GM12878 (cell line): ENCODE measurements at regions not wholly inside any gene's neighbourhood (a gene's known extent, or its start where the extent isn't known, plus 50 kb on each side); places are given as distances from the start of the nearest gene placed in this dataset.

Experiments
- ATAC-seq: fragments of 200-7000 bp; cut with Tn5 transposase; 3 replicates; pipeline ENCODE4 v1.9.1; 2020; ENCODE audit warnings: mild to moderate bottlenecking, moderate library complexity
- BruUV-seq: library from RNA; stranded (reverse); fragments of 400-500 nt; replicated peaks from 2 replicates; lab custom pipeline; 2021; lab: Mats Ljungman, UMichigan
- CTCF ChIA-PET: fragments of 300-600 bp; sonication (Branson Sonifier 250); formaldehyde crosslinking; extraction: SDS; loops from one replicate; lab custom pipeline; 2021; ENCODE audit warnings: inconsistent platforms; lab: Yijun Ruan, JAX
- POLR2A ChIA-PET: fragments of 350-600 bp; formaldehyde crosslinking; extraction: SDS; loops from one replicate; lab custom pipeline; 2021; ENCODE audit warnings: inconsistent platforms; lab: Charles Lee
- RAD21 ChIA-PET: fragments of 300-600 bp; sonication (Branson Sonifier 250); formaldehyde crosslinking; loops from one replicate; lab custom pipeline; 2023; ENCODE audit warnings: antibody characterized with exemption; ENCODE audit not compliant: unreplicated experiment; lab: Charles Lee
- SMC1A ChIA-PET: fragments of 300-600 bp; sonication (Branson Sonifier 250); formaldehyde crosslinking; loops from one replicate; lab custom pipeline; 2023; ENCODE audit not compliant: unreplicated experiment, uncharacterized antibody; lab: Charles Lee
- DNase-seq: peaks from one replicate; pipeline ENCODE4 v3.0.0-alpha.2; 2011; ENCODE audit warnings: low read depth, low spot score
- FAIRE-seq: peaks from 3 replicates; lab custom pipeline; 2011; peaks lifted over from hg19 to GRCh38; lab: Jason Lieb, UNC
- H2AFZ ChIP-seq: 2 replicates; pipeline ENCODE4 v1.6.0; 2011; ENCODE audit warnings: low read depth, low read length, control low read depth; ENCODE audit not compliant: control insufficient read depth
- H3K27ac ChIP-seq: 2 replicates; pipeline ENCODE4 v1.5.1; 2011; ENCODE audit warnings: control low read depth; ENCODE audit not compliant: control insufficient read depth, insufficient read depth
- H3K27me3 ChIP-seq, 2 experiments: replicated peaks in 1 of 2; 2 replicates each; pipeline versions ENCODE4 v1.6.0 to v1.6.1; 2011; ENCODE audit warnings: low read length in 1 of 2; ENCODE audit not compliant: control insufficient read depth in 2 of 2, insufficient read depth in 2 of 2
- H3K36me3 ChIP-seq, 2 experiments: 2 replicates each; pipeline ENCODE4 v1.5.1; 2011; ENCODE audit warnings: low read length in 1 of 2; ENCODE audit not compliant: control insufficient read depth in 2 of 2, insufficient read depth in 2 of 2
- H3K4me1 ChIP-seq: 2 replicates; pipeline ENCODE4 v1.6.1; 2011; ENCODE audit warnings: mild to moderate bottlenecking, low read length, moderate library complexity, mixed read lengths; ENCODE audit not compliant: control insufficient read depth, insufficient read depth
- H3K4me2 ChIP-seq: 2 replicates; pipeline ENCODE4 v1.6.0; 2011; ENCODE audit warnings: control low read depth; ENCODE audit not compliant: control insufficient read depth, insufficient read depth
- H3K4me3 ChIP-seq: fragments of 200-600 bp; sonication (generic); 2 replicates; pipeline ENCODE4 v1.5.1; 2016
- H3K79me2 ChIP-seq: 2 replicates; pipeline ENCODE4 v1.6.0; 2011; ENCODE audit warnings: low read length; ENCODE audit not compliant: control insufficient read depth, insufficient read depth
- H3K9ac ChIP-seq: 2 replicates; pipeline ENCODE4 v1.8.0; 2011; ENCODE audit warnings: low read length, control low read depth, mixed read lengths; ENCODE audit not compliant: control insufficient read depth, insufficient read depth
- H3K9me3 ChIP-seq: replicated peaks from 3 replicates; pipeline ENCODE4 v1.5.1; 2011; ENCODE audit warnings: mild to moderate bottlenecking, low read length; ENCODE audit not compliant: control insufficient read depth, insufficient read depth
- H4K20me1 ChIP-seq: 2 replicates; pipeline ENCODE4 v1.6.0; 2011; ENCODE audit not compliant: control insufficient read depth, insufficient read depth
- ASH2L ChIP-seq: fragments of 300-600, 200-600 bp; sonication (generic); IDR thresholded peaks from 2 replicates; pipeline ENCODE4 v1.6.1; 2017; ENCODE audit warnings: low read depth, mild to moderate bottlenecking, borderline replicate concordance
- CBFB ChIP-seq: IDR thresholded peaks from 2 replicates; pipeline ENCODE4 v1.6.1; 2016; ENCODE audit warnings: antibody characterized with exemption, low read depth
- CBX5 ChIP-seq: sonication (generic); IDR thresholded peaks from 2 replicates; pipeline ENCODE4 v1.6.1; 2016; ENCODE audit warnings: low read depth, moderate library complexity, mild to moderate bottlenecking, inconsistent platforms
- CREB1 ChIP-seq: IDR thresholded peaks from 2 replicates; pipeline ENCODE4 v1.6.1; 2012; ENCODE audit warnings: low read depth, mild to moderate bottlenecking, inconsistent platforms
- EZH2 ChIP-seq: IDR thresholded peaks from 2 replicates; pipeline ENCODE4 v1.6.1; 2012; ENCODE audit warnings: low read depth, mild to moderate bottlenecking, control low read depth, inconsistent platforms, low read length, borderline replicate concordance; ENCODE audit not compliant: control insufficient read depth
- IKZF2 ChIP-seq, 2 experiments: fragments of 450-650 bp; IDR thresholded peaks; 2 replicates each; pipeline ENCODE4 v1.6.1; 2017; ENCODE audit warnings: mild to moderate bottlenecking in 2 of 2, moderate library complexity in 2 of 2
- KAT2A ChIP-seq: conservative IDR thresholded peaks from 2 replicates; pipeline ENCODE4 v1.6.1; 2011; ENCODE audit warnings: low read depth, low read length; ENCODE audit not compliant: control insufficient read depth
- KDM1A ChIP-seq: fragments of 200-600 bp; sonication (generic); IDR thresholded peaks from 2 replicates; pipeline ENCODE4 v1.6.1; 2016; ENCODE audit warnings: borderline replicate concordance
- PAX8 ChIP-seq: fragments of 450-650 bp; IDR thresholded peaks from 2 replicates; pipeline ENCODE4 v1.6.1; 2017; ENCODE audit warnings: mild to moderate bottlenecking, moderate library complexity
- POLR2AphosphoS5 ChIP-seq: IDR thresholded peaks from 2 replicates; pipeline ENCODE4 v1.6.1; 2011; ENCODE audit warnings: mild to moderate bottlenecking, low read length, inconsistent platforms
- SMC3 ChIP-seq: IDR thresholded peaks from 2 replicates; pipeline ENCODE4 v1.6.1; 2011; ENCODE audit warnings: low read length, improper control_type of control experiment, borderline replicate concordance
- SRF ChIP-seq, 2 experiments: IDR thresholded peaks; 2 replicates each; pipeline ENCODE4 v1.6.1; 2011; ENCODE audit warnings: low read depth in 2 of 2, low read length in 2 of 2, mild to moderate bottlenecking in 1 of 2, moderate library complexity in 1 of 2
- TCF3 ChIP-seq: IDR thresholded peaks from 2 replicates; pipeline ENCODE4 v1.6.1; 2012; ENCODE audit warnings: low read depth, mild to moderate bottlenecking, low read length, borderline replicate concordance; ENCODE audit not compliant: insufficient read depth
- ZBTB4 ChIP-seq: fragments of 450-650 bp; formaldehyde crosslinking; IDR thresholded peaks from 2 replicates; pipeline ENCODE4 v1.4.0; 2022; ENCODE audit warnings: mild to moderate bottlenecking, moderate library complexity
- ZNF207 ChIP-seq: fragments of 450-650 bp; IDR thresholded peaks from 2 replicates; pipeline ENCODE4 v1.6.1; 2014; ENCODE audit warnings: antibody characterized with exemption, mild to moderate bottlenecking, borderline replicate concordance
- WGBS: methylation state at CpG from one replicate; pipeline ENCODE4 v1.1.6; 2016; ENCODE audit warnings: low lambda C conversion rate; ENCODE audit not compliant: insufficient replicate concordance, insufficient coverage; ENCODE audit errors: missing lambda C conversion rate; 5-methylcytosine and 5-hydroxymethylcytosine counted together
- in situ Hi-C: fragments of 300-500 bp; cut with MboI; formaldehyde crosslinking; loops from 9 replicates; pipeline ENCODE4 v1.14.3; 2018; ENCODE audit warnings: mixed read lengths
- intact Hi-C: fragments of 100-400 bp; cut with micrococcal nuclease; formaldehyde crosslinking; loops from one replicate; pipeline ENCODE4 v1.14.2; 2022; ENCODE audit not compliant: unreplicated experiment
- TF ChIP-seq, protein P1 (sequence below): IDR thresholded peaks from 2 replicates; pipeline ENCODE4 v1.6.1; 2012; ENCODE audit warnings: low read depth, low read length, improper control_type of control experiment
- TF ChIP-seq, protein P2 (sequence below): fragments of 450-650 bp; IDR thresholded peaks from 2 replicates; pipeline ENCODE4 v1.6.1; 2017; ENCODE audit warnings: mild to moderate bottlenecking
- TF ChIP-seq, protein P3 (sequence below): IDR thresholded peaks from 2 replicates; pipeline ENCODE4 v1.6.1; 2011; ENCODE audit warnings: mild to moderate bottlenecking, low read depth, low read length, moderate library complexity; ENCODE audit not compliant: insufficient replicate concordance

DNA sequence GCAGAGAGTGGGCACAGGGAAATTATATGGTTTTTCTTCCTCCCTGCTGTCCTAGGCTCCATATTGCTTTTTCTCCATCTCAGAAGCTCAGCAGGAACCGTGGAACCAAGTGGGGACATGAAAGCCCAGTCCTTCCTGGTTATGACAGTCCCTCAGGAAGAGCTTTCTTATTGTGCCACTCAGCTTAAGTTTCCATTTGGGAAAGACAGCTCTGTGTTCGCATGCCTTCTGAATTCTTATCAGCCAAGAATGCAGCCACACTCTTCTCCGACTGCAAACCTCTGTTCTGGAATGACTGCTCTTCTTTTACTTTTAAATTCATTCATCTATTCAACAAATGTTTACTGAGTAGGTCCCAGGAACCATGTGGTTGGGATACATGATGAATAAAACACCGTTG is 58.0 kb upstream of the PPARGC1A start (continued):
- TF ChIP-seq POLR2AphosphoS5: no peak
- no peak for TF ChIP-seq CBX5
- no peak for TF ChIP-seq SMC3
- TF ChIP-seq PAX8: no peak
- TF ChIP-seq IKZF2 (IDR thresholded peaks at IDR 0.05): no peak
- TF ChIP-seq, all 136 proteins: peak for 0

DNA sequence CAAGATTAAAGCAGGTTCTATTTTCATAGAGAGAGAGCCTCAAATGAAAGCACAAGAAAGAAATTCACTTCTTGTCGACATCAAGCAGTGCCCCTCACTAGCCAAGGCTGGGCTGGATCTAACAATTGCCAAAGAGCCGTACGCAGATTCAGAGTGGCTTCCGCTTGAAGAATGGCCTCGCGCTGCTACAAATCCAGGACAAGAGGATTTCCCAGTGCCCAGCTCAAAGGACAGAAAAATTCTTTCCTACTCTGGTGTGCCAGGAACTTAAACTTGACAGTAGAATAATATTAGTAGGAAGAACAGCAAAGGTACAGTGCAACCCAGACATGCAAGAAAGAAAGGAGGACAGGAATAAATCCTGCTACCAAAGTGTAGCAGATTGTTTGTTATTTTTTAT is 56.5 kb upstream of the PPARGC1A start:
- SMC1A ChIA-PET: no interaction called here
- in situ Hi-C loops: no loop called here
- H2AFZ ChIP-seq: no peak overlapping the region
- POLR2A ChIA-PET: no interaction called here
- H4K20me1 ChIP-seq: no peaks in the 10 kb centered on the region
- no peaks in the 10 kb centered on the region for H3K36me3 ChIP-seq
- no TSS peak for BruUV-seq
- no peaks in the 10 kb centered on the region for H3K4me1 ChIP-seq
- RAD21 ChIA-PET: no interaction called here
- H3K4me3 ChIP-seq: no peak overlapping the region
- WGBS: 56% methylated on average over 6 of the region's 6 CpGs
- no peaks in the 10 kb centered on the region for H3K9me3 ChIP-seq
- H3K4me2 ChIP-seq: no peak overlapping the region
- H3K27me3 ChIP-seq: no peaks in the 10 kb centered on the region
- CTCF ChIA-PET: no interaction called here
- no peaks in the 10 kb centered on the region for H3K79me2 ChIP-seq
- intact Hi-C loops: no loop called here
- FAIRE-seq (no peak), ATAC-seq (no peak), DNase-seq (no peak)
- H3K27ac ChIP-seq: no peak overlapping the region
- no peak overlapping the region for H3K9ac ChIP-seq
- TF ChIP-seq ZNF207 (no peak), ZBTB4 (CRISPR knock-in tag) (no peak), ASH2L (no peak), TCF3 (no peak), KDM1A (no peak), SRF (IDR thresholded peaks at IDR 0.05; ENCODE audit: low read depth in 2 of 2, low read length in 2 of 2) (no peak), CREB1 (no peak), EZH2 (no peak), KAT2A (no peak), CBFB (no peak)
- TF ChIP-seq, protein P1, sequence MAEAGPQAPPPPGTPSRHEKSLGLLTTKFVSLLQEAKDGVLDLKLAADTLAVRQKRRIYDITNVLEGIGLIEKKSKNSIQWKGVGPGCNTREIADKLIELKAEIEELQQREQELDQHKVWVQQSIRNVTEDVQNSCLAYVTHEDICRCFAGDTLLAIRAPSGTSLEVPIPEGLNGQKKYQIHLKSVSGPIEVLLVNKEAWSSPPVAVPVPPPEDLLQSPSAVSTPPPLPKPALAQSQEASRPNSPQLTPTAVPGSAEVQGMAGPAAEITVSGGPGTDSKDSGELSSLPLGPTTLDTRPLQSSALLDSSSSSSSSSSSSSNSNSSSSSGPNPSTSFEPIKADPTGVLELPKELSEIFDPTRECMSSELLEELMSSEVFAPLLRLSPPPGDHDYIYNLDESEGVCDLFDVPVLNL: no peak
- TF ChIP-seq, protein P2, sequence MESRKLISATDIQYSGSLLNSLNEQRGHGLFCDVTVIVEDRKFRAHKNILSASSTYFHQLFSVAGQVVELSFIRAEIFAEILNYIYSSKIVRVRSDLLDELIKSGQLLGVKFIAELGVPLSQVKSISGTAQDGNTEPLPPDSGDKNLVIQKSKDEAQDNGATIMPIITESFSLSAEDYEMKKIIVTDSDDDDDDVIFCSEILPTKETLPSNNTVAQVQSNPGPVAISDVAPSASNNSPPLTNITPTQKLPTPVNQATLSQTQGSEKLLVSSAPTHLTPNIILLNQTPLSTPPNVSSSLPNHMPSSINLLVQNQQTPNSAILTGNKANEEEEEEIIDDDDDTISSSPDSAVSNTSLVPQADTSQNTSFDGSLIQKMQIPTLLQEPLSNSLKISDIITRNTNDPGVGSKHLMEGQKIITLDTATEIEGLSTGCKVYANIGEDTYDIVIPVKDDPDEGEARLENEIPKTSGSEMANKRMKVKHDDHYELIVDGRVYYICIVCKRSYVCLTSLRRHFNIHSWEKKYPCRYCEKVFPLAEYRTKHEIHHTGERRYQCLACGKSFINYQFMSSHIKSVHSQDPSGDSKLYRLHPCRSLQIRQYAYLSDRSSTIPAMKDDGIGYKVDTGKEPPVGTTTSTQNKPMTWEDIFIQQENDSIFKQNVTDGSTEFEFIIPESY: no peak
- TF ChIP-seq, protein P3, sequence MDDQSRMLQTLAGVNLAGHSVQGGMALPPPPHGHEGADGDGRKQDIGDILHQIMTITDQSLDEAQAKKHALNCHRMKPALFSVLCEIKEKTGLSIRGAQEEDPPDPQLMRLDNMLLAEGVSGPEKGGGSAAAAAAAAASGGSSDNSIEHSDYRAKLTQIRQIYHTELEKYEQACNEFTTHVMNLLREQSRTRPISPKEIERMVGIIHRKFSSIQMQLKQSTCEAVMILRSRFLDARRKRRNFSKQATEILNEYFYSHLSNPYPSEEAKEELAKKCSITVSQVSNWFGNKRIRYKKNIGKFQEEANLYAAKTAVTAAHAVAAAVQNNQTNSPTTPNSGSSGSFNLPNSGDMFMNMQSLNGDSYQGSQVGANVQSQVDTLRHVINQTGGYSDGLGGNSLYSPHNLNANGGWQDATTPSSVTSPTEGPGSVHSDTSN: no peak
